MM.1S (cell line): ENCODE measurements at regions not wholly inside any gene's neighbourhood (a gene's known extent, or its start where the extent isn't known, plus 50 kb on each side); places are given as distances from the start of the nearest gene placed in this dataset.

Source experiments
- DNase-seq: peaks from one replicate; pipeline ENCODE4 v3.0.0-alpha.2; 2015
- H2AFZ ChIP-seq: fragments of 300-600 bp; sonication (generic); 2 replicates; pipeline ENCODE4 v1.6.0; 2016; ENCODE audit warnings: antibody characterized with exemption, low read length
- H3F3A ChIP-seq: fragments of 300-600 bp; sonication (generic); 2 replicates; pipeline ENCODE4 v1.6.1; 2016; ENCODE audit warnings: mild to moderate bottlenecking, antibody characterized with exemption, low read length, moderate library complexity, mixed read lengths; ENCODE audit not compliant: insufficient read depth
- H3K27ac ChIP-seq: fragments of 300-600 bp; sonication (generic); 2 replicates; pipeline ENCODE4 v1.5.1; 2016; ENCODE audit warnings: mild to moderate bottlenecking, low read length
- H3K27me3 ChIP-seq: fragments of 300-600 bp; sonication (generic); replicated peaks from 2 replicates; pipeline ENCODE4 v1.6.0; 2016; ENCODE audit warnings: low read length; ENCODE audit not compliant: insufficient read depth
- H3K36me3 ChIP-seq: fragments of 300-600 bp; sonication (generic); replicated peaks from 2 replicates; pipeline ENCODE4 v1.6.1; 2016; ENCODE audit warnings: mild to moderate bottlenecking, low read length, mixed read lengths; ENCODE audit not compliant: insufficient read depth
- H3K4me1 ChIP-seq: fragments of 300-600 bp; sonication (generic); 2 replicates; pipeline ENCODE4 v1.6.1; 2016; ENCODE audit warnings: low read length, mixed read lengths
- H3K4me2 ChIP-seq: fragments of 300-600 bp; sonication (generic); 2 replicates; pipeline ENCODE4 v1.6.0; 2016; ENCODE audit warnings: low read depth, low read length
- H3K4me3 ChIP-seq: fragments of 300-600 bp; sonication (generic); 2 replicates; pipeline ENCODE4 v1.5.1; 2016; ENCODE audit warnings: low read length, mixed read lengths
- H3K79me2 ChIP-seq: fragments of 300-600 bp; sonication (generic); 2 replicates; pipeline ENCODE4 v1.6.1; 2016; ENCODE audit warnings: mixed run types, low read length, mixed read lengths
- H3K9ac ChIP-seq: fragments of 300-600 bp; sonication (generic); 2 replicates; pipeline ENCODE4 v1.6.1; 2016; ENCODE audit warnings: low read length, mixed read lengths
- H3K9me2 ChIP-seq: fragments of 300-600 bp; sonication (generic); replicated peaks from 2 replicates; pipeline ENCODE4 v1.6.1; 2016; ENCODE audit warnings: mild to moderate bottlenecking, low read length, mixed read lengths; ENCODE audit not compliant: insufficient read depth
- H3K9me3 ChIP-seq: fragments of 300-600 bp; sonication (generic); replicated peaks from 2 replicates; pipeline ENCODE4 v1.6.1; 2016; ENCODE audit warnings: mild to moderate bottlenecking, low read length, mixed read lengths; ENCODE audit not compliant: insufficient read depth
- H4K20me1 ChIP-seq: fragments of 300-600 bp; sonication (generic); 2 replicates; pipeline ENCODE4 v1.6.1; 2016; ENCODE audit warnings: mild to moderate bottlenecking, low read length, moderate library complexity, mixed read lengths; ENCODE audit not compliant: insufficient read depth
- CTCF ChIP-seq: fragments of 300-600 bp; sonication (generic); IDR thresholded peaks from 2 replicates; pipeline ENCODE4 v1.5.1; 2016; ENCODE audit warnings: antibody characterized with exemption, low read length, mixed read lengths
- EZH2 ChIP-seq: fragments of 300-600 bp; sonication (generic); optimal IDR thresholded peaks from 2 replicates; pipeline ENCODE3; 2017; ENCODE audit warnings: low read depth, mild to moderate bottlenecking, antibody characterized with exemption, low read length, mixed read lengths
- EZH2phosphoT487 ChIP-seq: fragments of 300-600 bp; sonication (generic); IDR thresholded peaks from 2 replicates; pipeline ENCODE4 v1.6.1; 2018; ENCODE audit warnings: antibody characterized with exemption, low read length

GRCh38 chr15:98233873-98234272 lies 273.4 kb downstream of the ARRDC4 start:
- Histone ChIP-seq H2AFZ (no peak overlapping the region), H3K27ac (no peak overlapping the region), H3K4me1 (no peaks in the 10 kb centered on the region), H3K27me3 (no peaks in the 10 kb centered on the region), H3K9ac (no peak overlapping the region), H3K4me3 (no peak overlapping the region), H4K20me1 (no peaks in the 10 kb centered on the region), H3K4me2 (no peak overlapping the region), H3F3A (no peaks in the 10 kb centered on the region), H3K36me3 (no peaks in the 10 kb centered on the region), H3K79me2 (no peaks in the 10 kb centered on the region), H3K9me2 (no peaks in the 10 kb centered on the region), H3K9me3 (no peaks in the 10 kb centered on the region)
- DNase-seq = no peak
- TF ChIP-seq EZH2 (no peak), CTCF (no peak), EZH2phosphoT487 (no peak)

- Histone ChIP-seq H3K36me3 (no peaks in the 10 kb centered on the region), H3K27me3 (no peaks in the 10 kb centered on the region), H2AFZ (no peak overlapping the region), H3K4me2 (no peak overlapping the region), H3K27ac (no peak overlapping the region), H3K9ac (no peak overlapping the region), H3K79me2 (no peaks in the 10 kb centered on the region), H3F3A (no peaks in the 10 kb centered on the region), H3K9me3 (no peaks in the 10 kb centered on the region), H4K20me1 (no peaks in the 10 kb centered on the region), H3K4me1 (no peaks in the 10 kb centered on the region), H3K4me3 (no peak overlapping the region), H3K9me2 (no peaks in the 10 kb centered on the region)
- DNase-seq = no peak
- TF ChIP-seq EZH2 (no peak), EZH2phosphoT487 (no peak), CTCF (no peak)
These were observed 279.8 kb downstream of the ARRDC4 start for GRCh38 chr15:98240303-98240702.

- Histone ChIP-seq H3K9me2 (no peaks in the 10 kb centered on the region), H3K27me3 (no peaks in the 10 kb centered on the region), H3K9ac (no peak overlapping the region), H3K4me1 (no peaks in the 10 kb centered on the region), H3K79me2 (no peaks in the 10 kb centered on the region), H4K20me1 (no peaks in the 10 kb centered on the region), H3K36me3 (no peaks in the 10 kb centered on the region), H3K9me3 (no peaks in the 10 kb centered on the region), H3K4me3 (no peak overlapping the region), H3F3A (no peaks in the 10 kb centered on the region), H3K4me2 (no peak overlapping the region), H2AFZ (no peak overlapping the region), H3K27ac (no peak overlapping the region)
- no peak for TF ChIP-seq EZH2
- TF ChIP-seq CTCF = no peak
- no peak for TF ChIP-seq EZH2phosphoT487
- DNase-seq = no peak
These were observed 280.6 kb downstream of the ARRDC4 start for GRCh38 chr15:98241032-98241554.

- H3K27ac ChIP-seq = no peak overlapping the region
- H3K27me3 ChIP-seq = no peaks in the 10 kb centered on the region
- H3K4me2 ChIP-seq = no peak overlapping the region
- H3K4me1 ChIP-seq = no peaks in the 10 kb centered on the region
- no peak for TF ChIP-seq EZH2phosphoT487
- no peak overlapping the region for H2AFZ ChIP-seq
- H3K79me2 ChIP-seq = no peaks in the 10 kb centered on the region
- no peak overlapping the region for H3K4me3 ChIP-seq
- no peaks in the 10 kb centered on the region for H3F3A ChIP-seq
- H3K36me3 ChIP-seq = no peaks in the 10 kb centered on the region
- no peaks in the 10 kb centered on the region for H4K20me1 ChIP-seq
- H3K9me3 ChIP-seq = no peaks in the 10 kb centered on the region
- H3K9me2 ChIP-seq = no peaks in the 10 kb centered on the region
- no peak overlapping the region for H3K9ac ChIP-seq
- DNase-seq = no peak
These were observed 296.8 kb downstream of the ARRDC4 start for GRCh38 chr15:98257290-98257689.
